GM21360 (cell line): ENCODE measurements at regions not wholly inside any gene's neighbourhood (a gene's known extent, or its start where the extent isn't known, plus 50 kb on each side); places are given as distances from the start of the nearest gene placed in this dataset.

Experiments
- ATAC-seq: cut with Tn5 transposase; IDR thresholded peaks from one replicate; pipeline ENCODE4 v1.9.1; 2021; ENCODE audit warnings: mild to moderate bottlenecking, moderate library complexity; ENCODE audit not compliant: unreplicated experiment

GRCh38 chr1:25105836-25106235 is 126.5 kb downstream of the SYF2 start:
- no peak for ATAC-seq

- ATAC-seq = no peak
These were observed 127.3 kb downstream of the SYF2 start for GRCh38 chr1:25104932-25105561.

- ATAC-seq = no peak
These were observed 129.0 kb downstream of the SYF2 start for GRCh38 chr1:25103164-25103795.

- no peak for ATAC-seq
These were observed 132.0 kb downstream of the SYF2 start for GRCh38 chr1:25100151-25100833.

- no peak for ATAC-seq
These were observed 132.9 kb downstream of the SYF2 start for GRCh38 chr1:25099343-25099951.

- no peak for ATAC-seq
These were observed 133.6 kb downstream of the SYF2 start for GRCh38 chr1:25098717-25099116.

- ATAC-seq = no peak
These were observed 135.8 kb downstream of the SYF2 start for GRCh38 chr1:25096307-25097150.

GRCh38 chr1:25095635-25096200 is 136.6 kb downstream of the SYF2 start:
- no peak for ATAC-seq

- no peak for ATAC-seq
These were observed 137.3 kb downstream of the SYF2 start for GRCh38 chr1:25094995-25095394.

GRCh38 chr1:25094229-25094628 is 138.1 kb downstream of the SYF2 start:
- no peak for ATAC-seq

GRCh38 chr1:25091658-25092057 is 140.6 kb downstream of the SYF2 start:
- ATAC-seq = no peak

- no peak for ATAC-seq
These were observed 141.4 kb downstream of the SYF2 start for GRCh38 chr1:25090707-25091422.

- no peak for ATAC-seq
These were observed 142.5 kb downstream of the SYF2 start for GRCh38 chr1:25089772-25090171.

- ATAC-seq = no peak
These were observed 143.4 kb downstream of the SYF2 start for GRCh38 chr1:25088946-25089345.

GRCh38 chr1:25088180-25088701 is 144.1 kb downstream of the SYF2 start:
- ATAC-seq = no peak

- ATAC-seq = no peak
These were observed 145.7 kb downstream of the SYF2 start for GRCh38 chr1:25086518-25087079.

GRCh38 chr1:25084407-25084806 is 147.9 kb downstream of the SYF2 start:
- ATAC-seq = no peak

GRCh38 chr1:25083481-25084345 is 148.6 kb downstream of the SYF2 start:
- ATAC-seq = no peak
